Endodermal cell (in vitro differentiated cells): ENCODE measurements at regions not wholly inside any gene's neighbourhood (a gene's known extent, or its start where the extent isn't known, plus 50 kb on each side); places are given as distances from the start of the nearest gene placed in this dataset.

Experiments
- DNase-seq: peaks from one replicate; pipeline ENCODE4 v3.0.0-alpha.2; 2017
- H3K27ac ChIP-seq: 2 replicates; pipeline ENCODE4 v1.5.1; 2013; ENCODE audit warnings: mild to moderate bottlenecking, low read depth, low read length, moderate library complexity
- H3K27me3 ChIP-seq: 2 replicates; pipeline ENCODE4 v1.6.1; 2013; ENCODE audit warnings: mild to moderate bottlenecking, low read length, moderate library complexity; ENCODE audit not compliant: insufficient read depth, control insufficient read depth, poor library complexity, severe bottlenecking
- H3K36me3 ChIP-seq: 2 replicates; pipeline ENCODE4 v1.7.0; 2013; ENCODE audit warnings: mild to moderate bottlenecking, low read length, moderate library complexity; ENCODE audit not compliant: control insufficient read depth, insufficient read depth
- H3K4me1 ChIP-seq: one replicate; pipeline ENCODE4 v1.7.0; 2013; ENCODE audit warnings: low read length; ENCODE audit not compliant: control insufficient read depth, insufficient read depth
- H3K4me3 ChIP-seq: 2 replicates; pipeline ENCODE4 v1.5.1; 2013; ENCODE audit warnings: mild to moderate bottlenecking, low read length, moderate library complexity
- H3K9ac ChIP-seq: 2 replicates; pipeline ENCODE4 v1.6.1; 2013; ENCODE audit warnings: mild to moderate bottlenecking, low read length, moderate library complexity; ENCODE audit not compliant: poor library complexity, severe bottlenecking; ENCODE audit errors: extremely low read depth
- H3K9me3 ChIP-seq: 2 replicates; pipeline ENCODE4 v1.6.1; 2013; ENCODE audit warnings: mild to moderate bottlenecking, low read length, moderate library complexity; ENCODE audit not compliant: control insufficient read depth
- H3K27ac Mint-ChIP-seq: 2 replicates; pipeline ENCODE4 v1.8.0; 2020; ENCODE audit warnings: mixed read lengths
- H3K27me3 Mint-ChIP-seq: 2 replicates; pipeline ENCODE4 v1.8.0; 2021; ENCODE audit warnings: mild to moderate bottlenecking, mixed read lengths; ENCODE audit not compliant: insufficient read depth
- H3K36me3 Mint-ChIP-seq: 2 replicates; pipeline ENCODE4 v1.8.0; 2020; ENCODE audit warnings: low read depth, mixed read lengths
- H3K4me1 Mint-ChIP-seq: 2 replicates; pipeline ENCODE4 v1.8.0; 2020; ENCODE audit warnings: mixed read lengths
- H3K4me3 Mint-ChIP-seq: 2 replicates; pipeline ENCODE4 v1.8.0; 2020; ENCODE audit warnings: mild to moderate bottlenecking, moderate library complexity, mixed read lengths
- H3K9me3 Mint-ChIP-seq: 2 replicates; pipeline ENCODE4 v1.8.0; 2020; ENCODE audit warnings: mild to moderate bottlenecking, mixed read lengths
- CTCF ChIP-seq: fragments of 200-600 bp; sonication (generic); conservative IDR thresholded peaks from 2 replicates; pipeline ENCODE4 v1.5.0; 2021; ENCODE audit warnings: antibody characterized with exemption, mild to moderate bottlenecking
- WGBS, 2 experiments: methylation state at CpG; one replicate each; pipeline versions ENCODE4 v1.1.5 to v1.1.7; 2013; ENCODE audit warnings: missing lambda C conversion rate in 2 of 2, mixed read lengths in 1 of 2; ENCODE audit not compliant: insufficient coverage in 1 of 2, insufficient read length in 1 of 2; 5-methylcytosine and 5-hydroxymethylcytosine counted together

- no peak for TF ChIP-seq CTCF
- Mint-ChIP-seq H3K9me3 (no peaks in the 10 kb centered on the region), H3K36me3 (no peaks in the 10 kb centered on the region), H3K4me3 (no peak overlapping the region), H3K27ac (no peak overlapping the region), H3K4me1 (no peaks in the 10 kb centered on the region), H3K27me3 (no peaks in the 10 kb centered on the region)
- Histone ChIP-seq H3K9me3 (no peaks in the 10 kb centered on the region), H3K36me3 (no peaks in the 10 kb centered on the region), H3K27me3 (no peaks in the 10 kb centered on the region), H3K9ac (no peak overlapping the region), H3K27ac (no peak overlapping the region), H3K4me3 (no peak overlapping the region), H3K4me1 (no peaks in the 10 kb centered on the region)
- no peak for DNase-seq
- 82 to 89% methylated on average over 5 to 9 of the region's 9 CpGs for WGBS, 2 experiments
These were observed 163.0 kb upstream of the SYT13 start for GRCh38 chr11:45449036-45449601.

- no peak overlapping the region for H3K27ac ChIP-seq
- Mint-ChIP-seq H3K9me3 (no peaks in the 10 kb centered on the region), H3K4me1 (no peaks in the 10 kb centered on the region), H3K36me3 (no peaks in the 10 kb centered on the region), H3K27me3 (peaks cover under 1% of the 10 kb centered on the region), H3K27ac (no peak overlapping the region), H3K4me3 (no peak overlapping the region)
- H3K9me3 ChIP-seq, result no peaks in the 10 kb centered on the region
- H3K4me3 ChIP-seq, result no peak overlapping the region
- H3K4me1 ChIP-seq, result no peaks in the 10 kb centered on the region
- no peak overlapping the region for H3K9ac ChIP-seq
- no peaks in the 10 kb centered on the region for H3K27me3 ChIP-seq
- H3K36me3 ChIP-seq, result no peaks in the 10 kb centered on the region
- 91 to 92% methylated on average over 4 to 5 of the region's 5 CpGs for WGBS, 2 experiments
- TF ChIP-seq CTCF, result no peak
- no peak for DNase-seq
These were observed 162.4 kb upstream of the SYT13 start for GRCh38 chr11:45448561-45448960.

GRCh38 chr11:45446998-45447397 is 160.9 kb upstream of the SYT13 start:
- H3K9ac ChIP-seq, result no peak overlapping the region
- no peak overlapping the region for H3K4me3 ChIP-seq
- TF ChIP-seq CTCF, result no peak
- Mint-ChIP-seq H3K4me3 (no peak overlapping the region), H3K27me3 (peaks cover 2% of the 10 kb centered on the region), H3K27ac (no peak overlapping the region), H3K9me3 (no peaks in the 10 kb centered on the region), H3K36me3 (no peaks in the 10 kb centered on the region), H3K4me1 (no peaks in the 10 kb centered on the region)
- H3K27ac ChIP-seq, result no peak overlapping the region
- no peaks in the 10 kb centered on the region for H3K27me3 ChIP-seq
- no peaks in the 10 kb centered on the region for H3K4me1 ChIP-seq
- H3K9me3 ChIP-seq, result no peaks in the 10 kb centered on the region
- WGBS, 2 experiments, result 90 to 92% methylated on average over 2 to 8 of the region's 8 CpGs
- no peaks in the 10 kb centered on the region for H3K36me3 ChIP-seq
- DNase-seq, result no peak
